Body of pancreas (tissue), 4 donors: ENCODE measurements at regions not wholly inside any gene's neighbourhood (a gene's known extent, or its start where the extent isn't known, plus 50 kb on each side); places are given as distances from the start of the nearest gene placed in this dataset.
A peak's percentile ranks its signal among the peaks of the same experiment; 100 is the strongest.

Experiments used
- ATAC-seq: fragments of 150-250 bp; one replicate; pipeline ENCODE4 v1.9.1; 2016
- DNase-seq, 4 donors: peaks; one replicate each; pipeline ENCODE4 v3.0.0-alpha.2; 2019
- H3K27ac ChIP-seq, 4 donors: fragments of 200-600 bp; sonication (generic); 1 replicate in 3 of 4; 2 replicates in 1 of 4; pipeline versions ENCODE4 v1.5.1 to v1.6.1; 2016 to 2019; ENCODE audit warnings: mild to moderate bottlenecking in 1 of 4, mixed read lengths in 1 of 4, moderate library complexity in 1 of 4
- H3K27me3 ChIP-seq, 2 donors: fragments of 200-600 bp; sonication (generic); one replicate each; pipeline ENCODE4 v1.6.0; 2016; ENCODE audit warnings: mild to moderate bottlenecking in 1 of 2
- H3K36me3 ChIP-seq, 2 donors: fragments of 200-600 bp; sonication (generic); replicated peaks in 1 of 2; 2 replicates each; pipeline ENCODE4 v1.5.1; 2016; ENCODE audit warnings: low read depth in 2 of 2; ENCODE audit not compliant: insufficient read depth in 1 of 2
- H3K4me1 ChIP-seq: fragments of 200-600 bp; sonication (generic); one replicate; pipeline ENCODE4 v1.6.0; 2016
- H3K4me3 ChIP-seq, 2 donors: fragments of 200-600 bp; sonication (generic); 1 replicate in 1 of 2; 2 replicates in 1 of 2; pipeline ENCODE4 v1.5.1; 2016 to 2019
- H3K9me3 ChIP-seq, 3 donors: fragments of 200-600 bp; sonication (generic); 1 replicate in 2 of 3; 2 replicates in 1 of 3; pipeline ENCODE4 v1.5.1; 2016
- CTCF ChIP-seq, 7 experiments: fragments of 450-650 bp in 4 of 7; fragments of 200-600 bp in 3 of 7; sonication (generic) in 3 of 7; IDR thresholded peaks; one replicate each; pipeline ENCODE4 v1.5.1; 2016 to 2019; ENCODE audit warnings: antibody characterized with exemption in 7 of 7
- POLR2A ChIP-seq, 3 donors: fragments of 450-650 bp; IDR thresholded peaks; one replicate each; pipeline ENCODE4 v1.6.1; 2016; ENCODE audit warnings: antibody characterized with exemption in 3 of 3, mild to moderate bottlenecking in 2 of 3
- WGBS, 2 donors: methylation state at CpG; one replicate each; pipeline ENCODE4 v1.1.5; 2017; 5-methylcytosine and 5-hydroxymethylcytosine counted together
- intact Hi-C: fragments of 100-400 bp; cut with DNase I; formaldehyde crosslinking; loops from one replicate; pipeline ENCODE4 v1.15.1; 2023

DNA sequence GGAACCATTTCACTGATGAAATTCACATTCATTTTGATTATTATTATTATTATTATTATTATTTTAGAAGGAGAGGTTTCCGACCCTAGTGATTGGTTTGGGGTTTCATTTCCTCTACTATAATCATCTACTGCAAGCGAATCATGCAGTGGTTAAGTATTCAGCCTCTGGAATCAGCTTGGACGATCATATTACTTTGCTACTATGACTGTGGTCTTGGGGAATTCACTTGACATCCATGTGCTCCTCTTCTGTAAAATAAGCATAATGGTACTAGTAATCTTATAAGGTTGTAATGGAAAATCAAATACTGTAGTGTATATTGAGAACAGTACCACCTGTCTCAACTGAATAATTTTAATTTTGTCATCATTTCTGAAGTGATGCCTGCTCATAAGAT, 132.1 kb upstream of the SLC4A4 start:
- ATAC-seq (no peak), DNase-seq (no peak)
- Histone ChIP-seq H3K27me3 (no peaks in the 10 kb centered on the region), H3K4me1 (peaks cover 3% of the 10 kb centered on the region), H3K27ac (peak overlapping the region in 1 of 4 donors; percentile 18), H3K4me3 (no peak overlapping the region), H3K36me3 (no peaks in the 10 kb centered on the region), H3K9me3 (no peaks in the 10 kb centered on the region)
- TF ChIP-seq POLR2A (IDR thresholded peaks at IDR 0.05) (no peak), CTCF (IDR thresholded peaks at IDR 0.05) (no peak)
- WGBS, 2 donors, result 56 to 72% methylated on average over 3 of the region's 3 CpGs
- intact Hi-C loops, result no loop called here

DNA sequence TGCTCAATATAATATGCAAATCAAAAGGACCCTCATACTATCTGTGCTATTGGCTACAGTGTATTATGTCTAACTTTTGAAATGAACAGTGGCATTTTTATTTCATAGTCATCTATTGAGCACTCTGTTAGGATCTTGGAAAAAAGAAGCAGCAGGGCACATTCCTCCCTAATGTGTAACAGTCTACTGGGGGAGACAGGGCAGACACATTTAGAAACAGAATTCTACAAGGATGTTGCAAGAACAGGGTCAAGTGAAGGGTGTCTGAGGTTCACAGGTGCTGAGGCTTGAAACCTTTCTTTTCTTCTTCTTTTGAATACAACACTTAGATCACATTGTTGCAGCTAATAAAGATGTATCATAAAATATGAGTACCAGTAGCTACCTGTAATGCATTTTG, 129.7 kb upstream of the SLC4A4 start:
- Histone ChIP-seq H3K36me3 (no peaks in the 10 kb centered on the region), H3K9me3 (no peaks in the 10 kb centered on the region), H3K4me3 (no peak overlapping the region), H3K27ac (no peak overlapping the region), H3K27me3 (no peaks in the 10 kb centered on the region), H3K4me1 (peaks cover 9% of the 10 kb centered on the region)
- intact Hi-C loops, result no loop called here
- DNase-seq (no peak), ATAC-seq (no peak)
- TF ChIP-seq POLR2A (IDR thresholded peaks at IDR 0.05) (no peak), CTCF (IDR thresholded peaks at IDR 0.05) (no peak)

GRCh38 chr4:71210823-71211222, 128.0 kb upstream of the SLC4A4 start:
- Histone ChIP-seq H3K4me3 (no peak overlapping the region), H3K27ac (no peak overlapping the region), H3K36me3 (no peaks in the 10 kb centered on the region), H3K4me1 (peaks cover 9% of the 10 kb centered on the region), H3K9me3 (no peaks in the 10 kb centered on the region), H3K27me3 (no peaks in the 10 kb centered on the region)
- intact Hi-C loops, result no loop called here
- DNase-seq (no peak), ATAC-seq (no peak)
- TF ChIP-seq CTCF (IDR thresholded peaks at IDR 0.05) (no peak), POLR2A (IDR thresholded peaks at IDR 0.05) (no peak)
- 27 to 29% methylated on average over 3 of the region's 3 CpGs for WGBS, 2 donors

DNA sequence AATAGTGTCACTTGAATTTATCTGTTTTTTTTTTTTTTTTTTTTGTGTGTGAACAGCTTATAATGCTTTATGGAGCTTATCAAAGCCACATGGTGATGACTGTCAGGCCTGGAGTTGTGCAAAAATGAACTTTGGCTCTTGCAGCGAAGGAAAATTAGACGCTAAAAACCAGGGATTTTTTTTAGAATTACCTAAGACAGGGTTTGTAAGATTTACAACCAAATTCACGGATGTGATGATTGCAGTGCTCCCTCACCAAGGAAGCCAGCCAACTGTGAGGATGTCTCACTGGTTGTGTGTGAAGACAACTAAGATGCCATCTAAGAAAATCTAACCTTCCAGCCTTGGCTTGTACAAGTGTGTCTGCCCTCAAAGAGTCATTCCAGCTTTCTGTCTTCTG, 127.1 kb upstream of the SLC4A4 start:
- Histone ChIP-seq H3K4me3 (no peak overlapping the region), H3K27me3 (no peaks in the 10 kb centered on the region), H3K36me3 (no peaks in the 10 kb centered on the region), H3K27ac (peak overlapping the region in 1 of 4 donors; percentile 15), H3K4me1 (peaks cover 9% of the 10 kb centered on the region), H3K9me3 (no peaks in the 10 kb centered on the region)
- WGBS, 2 donors, result 27 to 36% methylated on average over 3 of the region's 3 CpGs
- intact Hi-C loops, result no loop called here
- TF ChIP-seq POLR2A (IDR thresholded peaks at IDR 0.05) (no peak), CTCF (IDR thresholded peaks at IDR 0.05) (no peak)
- DNase-seq, result no peak
- no peak for ATAC-seq

DNA sequence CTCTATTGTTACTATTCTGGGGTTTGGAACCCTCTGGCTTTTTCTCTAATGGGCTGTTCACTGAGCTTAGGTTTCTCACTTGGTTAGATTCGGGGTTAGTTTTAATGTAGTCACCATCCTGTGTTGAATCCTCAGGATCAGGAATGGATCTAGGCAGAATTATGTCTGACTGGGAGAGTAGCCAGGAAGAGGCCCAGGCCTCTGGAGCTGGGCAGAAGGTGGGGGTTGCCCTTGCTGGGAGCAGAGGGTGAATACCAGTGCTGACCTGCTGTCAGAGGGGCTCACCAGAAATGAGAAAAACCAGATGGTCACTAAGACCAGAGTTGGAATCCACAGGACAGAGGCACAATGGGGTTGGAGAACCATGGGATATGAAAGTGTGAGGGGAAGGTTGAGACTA, 126.6 kb upstream of the SLC4A4 start:
- WGBS, 2 donors, result 65 to 71% methylated on average over 1 of the region's 1 CpG
- ATAC-seq, result no peak

More for the DNA sequence above, 126.6 kb upstream of the SLC4A4 start:
- Histone ChIP-seq H3K4me1 (peaks cover 9% of the 10 kb centered on the region), H3K4me3 (no peak overlapping the region), H3K36me3 (no peaks in the 10 kb centered on the region), H3K9me3 (no peaks in the 10 kb centered on the region), H3K27ac (peak overlapping the region in 1 of 4 donors; percentile 15), H3K27me3 (no peaks in the 10 kb centered on the region)
- TF ChIP-seq CTCF (IDR thresholded peaks at IDR 0.05), result no peak
- no peak for TF ChIP-seq POLR2A (IDR thresholded peaks at IDR 0.05)
- intact Hi-C loops, result no loop called here
- DNase-seq, result no peak
